ENCODE measurements at regions not wholly inside any gene's neighbourhood (a gene's known extent, or its start where the extent isn't known, plus 50 kb on each side); places are given as distances from the start of the nearest gene placed in this dataset.

GRCh38 chr15:88331291-88331690 lies 74.8 kb upstream of the NTRK3 start:
- Mint-ChIP-seq H3K27me3 (ENCODE audit: low read depth) (peaks cover 2% of the 10 kb centered on the region), H3K36me3 (ENCODE audit: low read depth) (no peaks in the 10 kb centered on the region), H3K4me1 (ENCODE audit: low read depth) (no peaks in the 10 kb centered on the region), H3K27ac (no peak overlapping the region), H3K4me3 (no peak overlapping the region), H3K9me3 (ENCODE audit: insufficient read depth) (no peaks in the 10 kb centered on the region)
- peak; percentile 49 for ATAC-seq
- ChIA-PET CTCF (interaction anchor here (0.6 to 1.4 kb wide), 4 partner anchors 11 to 957 kb away, joined by 3 to 4 read pairs (median 4); no protein-coding TSS in a partner anchor), POLR2A (no interaction called here)
- DNase-seq: peak; percentile 61

GRCh38 chr15:88326924-88327323 lies 70.4 kb upstream of the NTRK3 start:
- Mint-ChIP-seq H3K9me3 (ENCODE audit: insufficient read depth) (no peaks in the 10 kb centered on the region), H3K27me3 (ENCODE audit: low read depth) (peaks cover 2% of the 10 kb centered on the region), H3K4me1 (ENCODE audit: low read depth) (no peaks in the 10 kb centered on the region), H3K4me3 (no peak overlapping the region), H3K36me3 (ENCODE audit: low read depth) (no peaks in the 10 kb centered on the region), H3K27ac (no peak overlapping the region)
- no peak for DNase-seq
- CTCF ChIA-PET: no interaction called here
- POLR2A ChIA-PET: no interaction called here
- no peak for ATAC-seq

GRCh38 chr15:88324741-88325065 lies 68.2 kb upstream of the NTRK3 start:
- H3K36me3 Mint-ChIP-seq (ENCODE audit: low read depth): no peaks in the 10 kb centered on the region

GRCh38 chr15:88323976-88324740 lies 67.6 kb upstream of the NTRK3 start:
- H3K27ac Mint-ChIP-seq: no peak overlapping the region

More at GRCh38 chr15:88324741-88325065, 68.2 kb upstream of the NTRK3 start:
- no peaks in the 10 kb centered on the region for H3K4me1 Mint-ChIP-seq (ENCODE audit: low read depth)
- H3K27me3 Mint-ChIP-seq (ENCODE audit: low read depth): peaks cover 2% of the 10 kb centered on the region
- ATAC-seq (no peak), DNase-seq (no peak)
- H3K9me3 Mint-ChIP-seq (ENCODE audit: insufficient read depth): no peaks in the 10 kb centered on the region
- H3K27ac Mint-ChIP-seq: no peak overlapping the region
- POLR2A ChIA-PET: no interaction called here
- CTCF ChIA-PET: no interaction called here
- no peak overlapping the region for H3K4me3 Mint-ChIP-seq

GRCh38 chr15:88323468-88323867 lies 66.9 kb upstream of the NTRK3 start:
- no peaks in the 10 kb centered on the region for H3K9me3 Mint-ChIP-seq (ENCODE audit: insufficient read depth)
- ChIA-PET CTCF (no interaction called here), POLR2A (no interaction called here)
- no peaks in the 10 kb centered on the region for H3K36me3 Mint-ChIP-seq (ENCODE audit: low read depth)
- no peak for ATAC-seq
- H3K27me3 Mint-ChIP-seq (ENCODE audit: low read depth): peaks cover 2% of the 10 kb centered on the region
- no peak overlapping the region for H3K4me3 Mint-ChIP-seq
- no peak overlapping the region for H3K27ac Mint-ChIP-seq
- H3K4me1 Mint-ChIP-seq (ENCODE audit: low read depth): no peaks in the 10 kb centered on the region
- no peak for DNase-seq

More at GRCh38 chr15:88323976-88324740, 67.6 kb upstream of the NTRK3 start:
- Mint-ChIP-seq H3K27me3 (ENCODE audit: low read depth) (peaks cover 2% of the 10 kb centered on the region), H3K36me3 (ENCODE audit: low read depth) (no peaks in the 10 kb centered on the region), H3K4me1 (ENCODE audit: low read depth) (no peaks in the 10 kb centered on the region), H3K4me3 (no peak overlapping the region), H3K9me3 (ENCODE audit: insufficient read depth) (no peaks in the 10 kb centered on the region)
- CTCF ChIA-PET: no interaction called here
- POLR2A ChIA-PET: no interaction called here
- no peak for DNase-seq
- ATAC-seq: no peak

GRCh38 chr15:88322461-88322860 lies 65.9 kb upstream of the NTRK3 start:
- Mint-ChIP-seq H3K4me1 (ENCODE audit: low read depth) (no peaks in the 10 kb centered on the region), H3K36me3 (ENCODE audit: low read depth) (no peaks in the 10 kb centered on the region), H3K27ac (no peak overlapping the region), H3K9me3 (ENCODE audit: insufficient read depth) (no peaks in the 10 kb centered on the region), H3K27me3 (ENCODE audit: low read depth) (peaks cover 4% of the 10 kb centered on the region), H3K4me3 (no peak overlapping the region)
- DNase-seq (no peak), ATAC-seq (no peak)
- POLR2A ChIA-PET: no interaction called here
- CTCF ChIA-PET: no interaction called here

- POLR2A ChIA-PET: no interaction called here
- Mint-ChIP-seq H3K9me3 (ENCODE audit: insufficient read depth) (no peaks in the 10 kb centered on the region), H3K27ac (no peak overlapping the region), H3K4me3 (no peak overlapping the region), H3K36me3 (ENCODE audit: low read depth) (no peaks in the 10 kb centered on the region), H3K4me1 (ENCODE audit: low read depth) (no peaks in the 10 kb centered on the region), H3K27me3 (ENCODE audit: low read depth) (peaks cover 6% of the 10 kb centered on the region)
- no peak for DNase-seq
- no peak for ATAC-seq
- CTCF ChIA-PET: interaction anchor here (1.1 kb wide), 1 partner anchor 12 kb away, joined by 3 read pairs; no protein-coding TSS in a partner anchor
These were observed 64.7 kb upstream of the NTRK3 start for GRCh38 chr15:88321271-88321670.

GRCh38 chr15:88316586-88316985 lies 60.0 kb upstream of the NTRK3 start:
- H3K36me3 Mint-ChIP-seq (ENCODE audit: low read depth): no peaks in the 10 kb centered on the region
- H3K4me1 Mint-ChIP-seq (ENCODE audit: low read depth): no peaks in the 10 kb centered on the region
- H3K9me3 Mint-ChIP-seq (ENCODE audit: insufficient read depth): no peaks in the 10 kb centered on the region
- POLR2A ChIA-PET: no interaction called here
- H3K4me3 Mint-ChIP-seq: no peak overlapping the region
- peaks cover 6% of the 10 kb centered on the region for H3K27me3 Mint-ChIP-seq (ENCODE audit: low read depth)
- H3K27ac Mint-ChIP-seq: no peak overlapping the region
- ATAC-seq (no peak), DNase-seq (no peak)
- CTCF ChIA-PET: no interaction called here

- CTCF ChIA-PET: no interaction called here
- DNase-seq: no peak
These were observed 58.8 kb upstream of the NTRK3 start for GRCh38 chr15:88315221-88315878.

GRCh38 chr15:88312941-88313579 lies 56.5 kb upstream of the NTRK3 start:
- POLR2A ChIA-PET: no interaction called here
- ATAC-seq: no peak
- H3K9me3 Mint-ChIP-seq (ENCODE audit: insufficient read depth): no peaks in the 10 kb centered on the region

More at GRCh38 chr15:88315221-88315878, 58.8 kb upstream of the NTRK3 start:
- ATAC-seq: no peak
- Mint-ChIP-seq H3K4me1 (ENCODE audit: low read depth) (no peaks in the 10 kb centered on the region), H3K27ac (no peak overlapping the region), H3K4me3 (no peak overlapping the region), H3K9me3 (ENCODE audit: insufficient read depth) (no peaks in the 10 kb centered on the region), H3K27me3 (ENCODE audit: low read depth) (peaks cover 6% of the 10 kb centered on the region), H3K36me3 (ENCODE audit: low read depth) (no peaks in the 10 kb centered on the region)
- POLR2A ChIA-PET: no interaction called here

GRCh38 chr15:88309363-88309762 lies 52.8 kb upstream of the NTRK3 start:
- Mint-ChIP-seq H3K27me3 (ENCODE audit: low read depth) (no peaks in the 10 kb centered on the region), H3K27ac (no peak overlapping the region), H3K36me3 (ENCODE audit: low read depth) (no peaks in the 10 kb centered on the region), H3K4me1 (ENCODE audit: low read depth) (no peaks in the 10 kb centered on the region), H3K9me3 (ENCODE audit: insufficient read depth) (no peaks in the 10 kb centered on the region), H3K4me3 (no peak overlapping the region)
- ChIA-PET CTCF (no interaction called here), POLR2A (no interaction called here)
- no peak for DNase-seq
- no peak for ATAC-seq

More at GRCh38 chr15:88312941-88313579, 56.5 kb upstream of the NTRK3 start:
- CTCF ChIA-PET: no interaction called here
- no peak for DNase-seq
- Mint-ChIP-seq H3K4me1 (ENCODE audit: low read depth) (no peaks in the 10 kb centered on the region), H3K27ac (no peak overlapping the region), H3K4me3 (no peak overlapping the region), H3K36me3 (ENCODE audit: low read depth) (no peaks in the 10 kb centered on the region), H3K27me3 (ENCODE audit: low read depth) (peaks cover 6% of the 10 kb centered on the region)

GRCh38 chr15:88307344-88307743 lies 50.8 kb upstream of the NTRK3 start:
- H3K4me3 Mint-ChIP-seq: no peak overlapping the region
- ChIA-PET CTCF (interaction anchor here (0.8 kb wide), 1 partner anchor 62 kb away, joined by 3 read pairs; no protein-coding TSS in a partner anchor), POLR2A (no interaction called here)
- H3K27me3 Mint-ChIP-seq (ENCODE audit: low read depth): no peaks in the 10 kb centered on the region
- DNase-seq: no peak
- no peaks in the 10 kb centered on the region for H3K36me3 Mint-ChIP-seq (ENCODE audit: low read depth)
- no peaks in the 10 kb centered on the region for H3K4me1 Mint-ChIP-seq (ENCODE audit: low read depth)
- no peak for ATAC-seq
- H3K27ac Mint-ChIP-seq: no peak overlapping the region
- H3K9me3 Mint-ChIP-seq (ENCODE audit: insufficient read depth): no peaks in the 10 kb centered on the region

All from activated CD8-positive, alpha-beta T cell treated with anti-CD3 and anti-CD28 coated beads, Interleukin-2, amount 10 ng/mL, durations not matched to agents 7 days and 5 days (primary cell).